Activated CD8-positive, alpha-beta memory T cell treated with anti-CD3 and anti-CD28 coated beads for 48 hours (primary cell): ENCODE measurements at regions not wholly inside any gene's neighbourhood (a gene's known extent, or its start where the extent isn't known, plus 50 kb on each side); places are given as distances from the start of the nearest gene placed in this dataset.

Experiments used
- DNase-seq, 3 experiments: peaks; one replicate each; pipeline ENCODE4 v3.0.0-alpha.2; 2020; ENCODE audit warnings: low read depth in 2 of 3, low spot score in 2 of 3

DNA sequence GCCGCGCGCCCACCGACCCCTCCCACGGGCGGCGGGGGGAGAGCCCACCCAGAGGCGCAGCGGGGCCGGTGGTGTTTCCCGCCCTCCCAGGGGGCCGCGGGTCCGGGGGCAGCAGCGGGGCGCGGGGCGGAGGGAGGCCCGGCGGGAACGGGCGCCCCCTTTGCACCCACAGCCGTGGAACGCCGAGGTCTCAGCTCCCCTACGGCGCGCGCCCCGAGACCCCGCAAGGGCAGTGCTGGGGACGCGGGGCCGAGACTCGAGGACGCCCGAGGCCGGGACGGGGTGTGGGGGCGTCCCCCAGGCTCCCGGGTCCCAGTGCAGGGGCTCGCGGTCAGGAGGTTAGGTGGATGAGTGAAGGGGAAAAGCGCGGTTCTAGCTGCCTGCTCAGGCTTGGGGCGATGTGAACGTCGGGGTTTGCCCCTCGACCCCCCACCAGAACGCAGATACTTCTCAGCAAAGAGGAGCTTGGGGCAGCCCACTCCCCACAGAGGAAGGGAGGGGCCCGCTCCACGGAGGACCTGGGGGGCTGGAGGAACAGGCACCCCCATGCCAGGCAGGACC lies 65.5 kb upstream of the BHLHE23 start:
- no peak for DNase-seq

DNA sequence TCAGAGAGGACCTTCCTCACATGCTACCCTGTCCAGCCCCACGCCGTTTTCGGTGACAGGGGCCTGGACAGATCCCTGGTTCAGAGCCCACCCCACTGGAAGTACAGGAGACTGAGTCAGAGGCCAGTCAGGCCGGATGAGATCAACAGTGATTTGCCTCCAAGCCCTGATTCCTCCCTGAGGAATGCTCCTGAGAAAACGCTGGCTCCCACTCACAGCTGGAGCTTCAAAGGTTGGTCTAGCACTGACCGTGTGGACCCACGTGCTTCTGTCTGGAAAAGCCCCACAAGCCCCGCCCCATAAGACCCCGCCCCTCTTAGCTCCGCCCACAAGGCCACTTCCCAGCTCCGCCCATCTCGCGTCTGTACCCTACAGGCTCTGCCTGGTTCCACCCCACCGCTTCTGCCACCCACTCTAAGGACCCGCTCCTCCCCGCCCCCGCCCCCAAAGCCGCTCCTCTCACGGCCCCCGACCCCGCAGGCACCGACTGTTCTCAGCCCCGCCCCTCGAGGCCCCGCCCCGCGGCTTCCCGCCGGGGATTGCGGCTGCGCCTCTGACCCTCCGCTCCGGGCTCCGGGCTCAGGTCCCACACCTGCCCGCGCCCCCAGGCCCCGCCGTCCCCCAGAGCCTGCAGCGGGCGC lies 64.9 kb upstream of the BHLHE23 start:
- no peak for DNase-seq

DNA sequence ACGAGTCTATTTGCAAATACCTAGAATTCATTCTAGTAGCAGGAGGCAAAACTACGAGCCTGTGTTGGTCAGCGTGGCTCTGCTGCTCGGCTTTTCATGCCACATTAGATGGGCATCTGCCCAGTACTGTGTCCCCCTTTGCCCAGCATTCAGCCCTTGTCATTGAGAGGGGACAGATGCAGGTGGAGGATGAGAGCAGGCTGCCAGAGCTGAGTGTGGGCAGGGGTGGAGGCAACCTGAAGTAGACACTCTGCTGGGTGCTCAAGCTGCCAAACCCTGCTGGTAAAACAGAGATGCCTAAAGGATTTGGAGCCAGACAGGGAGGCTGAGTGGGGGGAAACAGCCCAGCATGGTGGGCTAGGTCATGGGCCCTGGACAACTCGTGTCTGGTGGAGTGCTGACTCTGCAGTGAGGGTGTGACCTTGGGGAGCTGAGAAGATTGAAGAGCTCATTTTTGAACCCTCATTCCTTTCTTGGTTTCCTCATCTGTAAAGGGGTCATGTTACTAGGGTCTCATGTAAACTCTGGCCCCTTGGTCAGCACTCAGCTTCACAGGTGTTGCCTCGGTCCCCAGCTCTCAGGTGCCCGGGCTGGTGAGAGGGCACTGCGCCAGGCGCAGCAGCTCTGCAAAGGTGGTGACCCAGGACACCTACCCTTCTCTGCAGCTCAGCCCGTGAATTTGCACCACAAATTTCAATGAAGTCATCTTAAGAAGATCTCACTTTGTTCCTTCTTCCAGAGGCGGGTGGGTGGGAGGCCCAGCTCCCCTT lies 64.2 kb upstream of the BHLHE23 start:
- DNase-seq = no peak

DNA sequence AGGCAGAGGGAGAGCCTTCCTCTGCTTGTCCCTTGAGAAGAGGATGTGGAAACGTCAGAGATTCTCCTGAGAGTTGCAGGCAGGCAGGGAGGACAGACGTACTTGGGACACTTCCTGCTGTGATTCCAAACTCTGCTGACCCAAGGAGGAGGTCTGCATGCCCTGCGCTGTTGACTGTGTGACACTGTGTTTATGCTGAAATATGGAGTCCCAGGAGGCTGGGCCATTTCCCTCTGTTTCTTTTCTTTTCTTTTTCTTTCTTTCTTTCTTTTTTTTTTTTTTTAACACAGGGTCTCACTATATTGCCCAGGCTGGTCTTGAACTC lies 63.5 kb upstream of the BHLHE23 start:
- DNase-seq = no peak

DNA sequence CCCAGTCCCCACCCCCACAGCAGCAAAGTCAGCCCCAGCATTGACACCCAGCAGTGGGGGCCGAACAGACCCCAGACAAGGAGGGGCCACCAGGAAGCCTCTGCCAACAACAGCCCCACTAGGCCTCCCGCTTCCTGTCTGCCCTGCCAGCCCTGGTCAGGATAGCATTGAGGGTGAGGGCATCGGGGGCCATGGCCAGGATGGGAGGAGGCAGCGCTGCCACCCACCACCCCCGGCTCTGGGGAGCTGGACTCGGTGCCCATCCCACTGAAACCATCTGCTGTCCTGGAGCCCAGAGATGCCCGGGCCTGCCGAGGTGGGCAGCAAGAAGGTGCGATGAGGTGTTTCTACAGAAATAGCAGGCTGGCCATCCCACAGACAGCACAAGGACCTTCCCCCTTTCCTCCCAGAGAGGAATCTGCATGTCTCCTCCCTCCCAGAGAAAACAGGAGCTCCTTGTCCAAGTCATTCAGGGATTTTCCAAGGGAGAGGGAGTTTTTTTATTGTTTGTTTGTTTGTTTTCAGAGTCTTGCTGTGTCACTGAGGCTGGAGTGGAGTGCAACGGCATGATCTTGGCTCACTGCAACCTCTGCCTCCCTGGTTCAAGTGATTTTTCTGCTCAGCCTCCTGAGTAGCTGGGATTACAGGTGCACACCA lies 62.1 kb upstream of the BHLHE23 start:
- DNase-seq = no peak

DNA sequence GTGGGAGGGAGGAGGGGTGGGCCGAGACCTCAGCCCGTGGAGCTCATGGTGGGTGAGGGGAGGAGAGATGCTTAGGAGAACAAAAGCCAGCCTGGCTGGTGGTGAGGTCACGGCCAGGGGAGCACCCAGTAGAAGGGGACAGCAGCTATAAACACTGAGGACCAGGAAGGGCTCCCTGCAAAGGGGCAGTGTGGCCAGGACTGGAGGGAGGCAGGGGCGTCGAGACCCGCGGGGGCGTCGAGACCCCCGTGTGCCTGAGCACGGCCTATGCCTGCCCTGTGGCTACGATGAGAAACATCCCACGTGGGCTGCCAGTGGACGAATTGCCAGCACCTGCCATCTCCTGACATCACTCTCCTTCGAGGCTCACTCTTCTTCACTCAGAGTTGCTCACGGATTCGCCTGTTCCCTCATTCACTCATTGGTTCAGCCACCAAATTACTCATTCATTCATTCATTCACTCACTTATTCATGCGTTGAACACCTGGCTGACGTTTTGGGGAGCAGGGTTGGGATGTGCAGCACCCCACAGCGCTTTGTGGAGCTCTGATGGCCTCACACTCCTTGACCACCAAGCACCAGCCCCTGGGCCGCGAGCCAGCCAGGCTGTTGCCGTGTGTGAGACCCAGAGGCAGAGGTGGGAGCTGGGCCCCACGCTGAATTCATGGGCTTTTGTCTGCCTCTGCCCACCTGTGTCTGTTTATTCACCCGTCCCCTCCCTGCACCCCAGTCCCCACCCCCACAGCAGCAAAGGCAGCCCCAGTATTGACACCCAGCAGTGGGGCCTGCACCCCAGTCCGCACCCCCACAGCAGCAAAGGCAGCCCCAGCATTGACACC lies 61.2 kb upstream of the BHLHE23 start:
- no peak for DNase-seq

DNA sequence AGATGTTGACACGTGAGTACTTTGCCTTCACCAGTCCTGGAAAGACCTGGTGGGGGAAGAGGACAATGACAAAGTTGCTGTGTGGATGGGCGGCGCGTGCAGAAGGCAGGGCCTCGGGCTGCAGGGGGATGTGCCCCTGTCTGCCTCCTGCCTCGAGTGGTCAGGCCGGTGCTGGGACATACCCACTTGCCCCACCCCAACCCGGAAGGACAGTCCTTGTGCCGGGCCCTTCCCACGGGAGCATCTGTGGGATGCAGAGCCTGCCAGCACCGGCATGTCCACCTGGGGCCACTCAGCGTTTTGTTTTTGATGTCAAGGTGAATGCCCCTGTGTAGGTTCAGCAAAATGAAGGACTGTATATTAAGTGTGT lies 60.5 kb upstream of the BHLHE23 start:
- no peak for DNase-seq

DNA sequence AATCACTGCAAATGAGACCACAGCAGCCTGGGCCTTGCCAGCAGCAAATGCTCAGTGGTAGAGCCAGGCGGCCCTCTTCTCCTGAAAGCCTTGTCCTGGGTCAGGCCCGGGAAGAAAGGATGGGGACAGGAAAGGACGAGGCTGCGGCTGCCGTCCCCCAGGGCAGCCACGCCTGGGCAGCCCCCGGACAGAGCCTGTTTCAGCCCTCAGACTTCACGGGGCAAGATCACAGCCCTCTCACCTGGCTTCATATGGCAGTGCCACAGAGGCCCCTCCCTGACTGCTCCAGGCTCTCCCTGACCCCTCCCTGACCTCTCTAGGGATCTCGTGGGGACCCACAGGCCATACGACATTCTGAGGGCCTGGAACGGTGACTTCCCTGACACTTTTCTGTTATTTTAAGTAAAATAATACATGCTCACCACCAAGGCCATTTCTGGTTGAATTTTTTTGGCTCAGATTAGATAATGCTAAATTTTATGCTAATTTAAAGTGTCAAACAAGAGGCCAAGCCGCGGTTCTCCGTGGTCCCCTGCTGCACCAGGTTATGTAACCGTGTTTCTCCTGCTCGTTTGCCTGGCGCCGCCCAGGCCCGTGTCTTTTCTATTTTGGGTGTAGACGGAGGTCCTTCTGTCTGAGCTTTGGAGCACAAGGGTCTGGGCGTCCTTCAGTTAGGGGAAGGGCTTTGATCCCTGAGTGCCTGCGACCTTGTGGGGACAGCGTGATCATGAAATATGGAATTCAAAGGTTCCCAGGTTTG lies 59.9 kb upstream of the BHLHE23 start:
- no peak for DNase-seq

DNA sequence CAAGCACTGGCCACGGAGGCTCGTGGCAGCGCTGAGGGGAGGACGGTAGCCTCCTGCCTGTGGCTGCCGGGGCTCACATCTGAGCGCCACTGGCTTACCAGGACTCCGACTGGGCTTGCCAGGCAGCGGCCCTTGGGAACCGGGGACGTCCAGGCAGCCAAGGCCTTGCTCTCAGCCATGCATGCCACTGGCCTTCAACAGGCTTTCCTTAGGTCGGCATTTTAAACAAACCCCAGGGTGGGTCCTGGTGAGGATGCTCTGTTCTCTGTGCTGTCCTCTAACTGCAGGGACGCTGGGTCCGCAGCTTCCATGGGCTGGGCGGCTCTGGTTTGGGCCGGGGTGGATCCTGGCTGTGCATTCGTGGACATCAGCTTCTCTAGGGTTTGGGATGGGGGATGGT lies 59.1 kb upstream of the BHLHE23 start:
- DNase-seq = no peak

DNA sequence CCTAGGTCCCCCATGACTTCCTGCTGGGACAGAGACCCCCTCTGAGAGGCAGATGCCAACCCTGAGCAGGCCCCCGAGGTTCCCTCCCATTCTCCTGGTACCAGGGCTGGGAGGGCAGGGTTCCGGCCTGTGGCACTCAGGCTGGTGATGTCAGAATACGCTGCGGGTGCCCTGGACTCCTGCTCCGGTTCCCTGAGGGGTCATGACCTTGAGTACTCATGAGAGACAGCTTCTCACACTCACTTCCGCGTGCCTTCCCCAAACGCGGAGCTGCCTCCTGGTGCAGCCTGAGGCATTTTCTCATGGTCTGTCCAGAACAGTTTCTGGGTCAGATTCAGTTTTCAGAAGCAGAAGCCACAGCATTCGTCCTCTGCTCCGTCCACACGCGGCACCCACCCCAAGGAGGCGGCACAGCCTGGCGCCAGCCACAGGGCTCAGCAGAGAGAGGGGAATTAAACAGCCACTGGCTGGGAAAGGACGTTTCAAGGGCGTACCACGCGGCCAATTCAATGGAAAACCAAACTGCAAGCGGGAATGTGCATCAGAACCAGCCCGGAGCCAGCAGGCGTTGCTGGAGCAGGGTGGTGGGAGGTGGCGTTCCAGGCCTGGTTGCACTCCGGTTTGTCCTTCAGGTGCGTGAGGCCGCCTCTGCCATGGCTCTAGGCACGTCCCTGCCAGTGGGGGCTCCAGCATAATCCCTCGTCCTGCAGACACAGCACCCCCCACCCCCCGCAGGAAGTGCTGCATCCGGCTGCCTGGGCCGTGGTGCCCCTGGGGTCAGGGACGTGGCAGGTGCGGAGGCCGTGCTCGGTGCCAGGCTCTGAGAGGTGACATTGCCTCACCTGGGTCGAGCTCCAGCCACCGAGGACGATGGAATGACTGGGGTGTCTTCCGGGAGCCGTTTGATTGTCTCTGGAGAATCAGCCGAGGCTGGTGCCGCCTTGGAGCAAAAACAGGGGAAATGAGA lies 58.3 kb upstream of the BHLHE23 start:
- no peak for DNase-seq

DNA sequence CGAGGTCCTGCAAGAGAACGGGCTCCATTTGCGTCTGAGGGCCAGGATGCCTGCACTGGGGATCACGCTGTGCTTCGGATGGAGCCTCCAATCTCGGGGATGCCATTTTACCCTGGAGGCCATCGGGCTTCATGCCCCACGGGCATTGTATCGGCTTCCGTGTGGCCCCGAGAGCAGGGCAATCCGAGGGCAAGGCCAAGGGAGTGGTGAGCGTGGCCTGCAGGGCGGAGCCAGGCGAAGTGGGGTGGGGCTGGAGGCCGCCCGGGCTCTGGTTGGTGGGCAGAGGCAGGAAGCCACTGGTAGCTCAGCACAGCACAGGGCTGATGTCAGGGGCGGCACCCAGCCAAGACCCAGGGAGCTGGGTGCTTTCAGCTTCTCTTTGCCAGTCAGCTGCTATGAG lies 57.5 kb upstream of the BHLHE23 start:
- no peak for DNase-seq

DNA sequence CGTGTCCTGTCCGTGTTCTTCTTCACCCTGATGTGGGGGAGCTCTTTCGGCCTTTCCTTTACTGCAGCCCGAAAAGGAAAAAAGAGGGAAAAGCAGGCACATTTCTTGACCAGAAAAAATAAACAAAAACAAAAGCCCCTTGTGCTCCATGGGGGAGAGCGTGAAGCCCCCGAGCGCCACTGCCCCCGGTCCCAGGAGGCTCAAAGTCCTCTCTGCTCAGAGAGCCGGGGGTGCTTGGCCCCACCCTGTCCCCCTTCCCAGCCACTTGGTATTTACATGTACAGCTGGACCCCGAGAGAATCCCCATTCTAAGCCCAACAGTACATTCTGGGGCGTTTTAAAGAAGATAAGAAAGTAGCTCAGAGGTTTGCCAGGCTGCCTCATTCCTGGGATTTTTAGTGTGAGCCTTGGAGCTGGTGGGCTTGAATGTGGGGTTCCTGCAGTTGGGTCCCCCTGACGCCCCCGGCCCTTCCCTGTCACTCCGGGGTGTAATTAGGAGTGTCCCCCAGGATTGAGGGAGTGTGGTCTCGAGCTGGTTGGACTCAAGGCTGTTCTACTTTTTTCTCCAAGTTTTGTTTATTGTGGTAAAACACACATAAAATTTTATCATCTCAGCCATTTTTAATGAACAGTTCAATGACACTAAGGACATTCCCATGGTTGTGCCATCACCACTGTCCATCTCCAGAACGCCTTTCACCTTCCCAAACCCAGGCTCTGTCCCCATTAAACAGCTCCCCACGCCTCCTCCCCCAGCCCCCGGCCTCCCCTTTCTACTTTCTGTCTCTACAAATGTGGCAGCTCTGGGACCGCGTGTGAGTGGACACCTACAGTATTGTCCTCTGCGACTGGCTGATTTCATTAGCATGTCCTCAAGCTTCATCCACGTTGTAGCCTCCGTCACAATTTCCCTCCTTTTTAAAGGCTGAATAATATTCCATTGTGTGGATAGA lies 55.7 kb upstream of the BHLHE23 start:
- DNase-seq = no peak

DNA sequence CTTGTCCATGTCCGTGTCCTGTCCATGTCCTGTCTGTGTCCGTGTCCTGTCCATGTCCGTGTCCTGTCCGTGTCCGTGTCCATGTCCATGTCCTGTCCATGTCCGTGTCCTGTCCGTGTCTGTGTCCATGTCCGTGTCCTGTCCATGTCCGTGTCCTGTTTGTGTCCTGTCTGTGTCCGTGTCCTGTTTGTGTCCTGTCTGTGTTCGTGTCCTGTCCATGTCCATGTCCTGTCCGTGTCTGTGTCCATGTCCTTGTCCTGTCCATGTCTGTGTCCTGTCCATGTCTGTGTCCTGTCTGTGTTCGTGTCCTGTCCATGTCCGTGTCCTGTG lies 55.0 kb upstream of the BHLHE23 start:
- no peak for DNase-seq

DNA sequence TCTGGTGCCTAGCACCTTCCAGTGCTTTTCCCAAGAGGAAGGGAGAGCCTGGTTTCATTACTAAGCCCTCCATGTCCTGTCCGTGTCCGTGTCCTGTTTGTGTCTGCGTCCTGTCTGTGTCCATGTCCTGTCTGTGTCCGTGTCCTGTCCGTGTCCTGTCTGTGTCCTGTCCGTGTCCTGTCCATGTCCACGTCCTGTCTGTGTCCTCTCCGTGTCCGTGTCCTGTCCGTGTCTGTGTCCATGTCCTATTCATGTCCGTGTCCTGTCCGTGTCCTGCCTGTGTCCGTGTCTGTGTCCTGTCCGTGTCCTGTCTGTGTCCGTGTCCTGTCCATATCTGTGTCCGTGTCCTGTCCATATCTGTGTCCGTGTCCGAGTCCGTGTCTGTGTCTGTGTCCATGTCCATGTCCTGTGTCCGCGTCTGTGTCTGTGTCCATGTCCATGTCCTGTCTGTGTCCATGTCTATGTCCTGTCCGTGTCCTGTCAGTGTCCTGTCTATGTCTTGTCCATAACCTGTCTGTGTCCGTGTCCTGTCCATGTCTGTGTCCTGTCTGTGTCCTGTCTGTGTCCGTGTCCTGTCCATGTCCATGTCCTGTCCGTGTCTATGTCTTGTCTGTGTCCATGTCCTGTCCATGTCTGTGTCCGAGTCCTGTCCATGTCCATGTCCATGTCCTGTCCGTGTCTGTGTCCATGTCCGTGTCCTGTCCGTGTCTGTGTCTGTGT lies 54.4 kb upstream of the BHLHE23 start:
- no peak for DNase-seq

DNA sequence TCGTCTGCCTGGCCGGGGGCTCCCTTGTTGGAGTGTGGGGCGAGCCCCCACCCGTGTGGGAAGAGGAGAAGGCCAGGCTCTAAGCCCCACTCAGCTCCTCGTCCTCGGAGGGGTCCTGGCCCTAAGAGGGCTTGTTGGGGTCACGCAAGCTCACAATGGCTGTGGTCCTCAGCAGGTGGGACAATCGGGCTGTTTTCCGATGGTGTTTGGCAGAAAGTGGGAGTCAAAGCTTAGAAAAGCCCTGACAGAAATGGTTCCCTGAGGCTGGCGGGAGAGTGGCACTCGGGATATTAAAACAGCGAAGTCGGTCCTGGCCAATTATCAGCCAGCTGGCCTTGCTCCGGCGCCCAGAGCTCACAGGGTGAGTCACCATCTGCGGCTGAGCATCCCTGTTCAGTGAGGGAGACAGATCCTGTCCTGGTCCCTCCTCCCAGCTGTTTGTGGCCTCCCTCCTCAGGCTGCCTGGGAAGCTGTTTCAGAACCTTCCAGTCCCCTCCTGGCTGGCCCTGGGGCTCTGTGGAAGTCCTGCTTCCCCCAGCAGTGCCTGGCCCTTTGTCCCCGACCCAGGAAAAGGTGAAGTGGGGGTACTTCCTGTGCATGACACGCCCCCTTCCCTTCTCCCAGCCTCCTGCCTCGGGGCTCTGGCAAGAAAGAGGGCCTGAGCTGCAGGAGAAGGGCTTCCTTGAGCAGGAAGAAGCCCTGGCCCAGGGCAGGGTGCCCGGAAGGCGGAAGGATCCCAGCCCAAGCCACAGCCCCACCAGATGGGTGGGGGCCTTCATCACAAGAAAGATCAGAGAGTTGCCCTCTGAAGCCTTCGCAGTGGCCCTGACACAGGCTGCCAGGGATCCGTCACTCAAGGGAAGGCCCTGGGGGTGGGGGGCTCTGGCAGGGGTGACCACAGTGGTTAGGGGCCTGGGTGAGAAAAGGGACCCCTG lies 53.6 kb upstream of the BHLHE23 start:
- DNase-seq = no peak

DNA sequence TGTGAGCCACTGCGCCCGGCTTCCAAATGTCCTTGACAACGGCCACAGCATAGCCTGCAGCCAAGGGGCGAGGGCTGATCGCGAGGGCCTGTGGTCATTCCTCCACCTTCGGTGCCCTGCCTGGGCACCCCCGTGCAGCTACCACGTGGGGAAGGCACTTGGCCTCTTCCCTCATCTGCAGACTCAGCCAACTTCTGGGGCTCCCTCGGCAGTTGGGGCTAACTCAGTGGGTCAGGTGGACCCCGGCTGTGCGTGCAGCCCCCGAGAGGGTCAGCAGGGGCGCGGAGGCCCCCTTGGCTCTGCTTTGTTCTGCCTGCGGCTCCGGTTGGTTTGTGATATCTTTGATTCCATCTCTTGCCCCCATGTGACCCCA lies 52.9 kb upstream of the BHLHE23 start:
- no peak for DNase-seq
